GM23338 (cell line): ENCODE measurements at regions not wholly inside any gene's neighbourhood (a gene's known extent, or its start where the extent isn't known, plus 50 kb on each side); places are given as distances from the start of the nearest gene placed in this dataset.

Source experiments
- CTCF ChIP-seq, 2 experiments: fragments of 200-600 bp in 1 of 2; sonication (generic) in 1 of 2; conservative IDR thresholded peaks; 2 replicates each; pipeline versions ENCODE4 v1.5.1 to v1.6.1; 2016 to 2017; ENCODE audit warnings: antibody characterized with exemption in 2 of 2, low read depth in 2 of 2, mild to moderate bottlenecking in 2 of 2, moderate library complexity in 1 of 2
- EZH2 ChIP-seq: fragments of 200-600 bp; sonication (generic); IDR thresholded peaks from one replicate; pipeline ENCODE4 v1.8.0; 2017; ENCODE audit warnings: antibody characterized with exemption, mild to moderate bottlenecking, low read depth; ENCODE audit not compliant: unreplicated experiment
- POLR2AphosphoS5 ChIP-seq: IDR thresholded peaks from 2 replicates; pipeline ENCODE4 v1.6.1; 2016; ENCODE audit warnings: antibody characterized with exemption, low read depth

GRCh38 chrX:109934434-109934833 is 68.5 kb upstream of the TMEM164 start:
- TF ChIP-seq CTCF (conservative IDR thresholded peaks at IDR 0.05; ENCODE audit: low read depth in 2 of 2): no peak
- TF ChIP-seq POLR2AphosphoS5: no peak
- no peak for TF ChIP-seq EZH2
